ENCODE measurements at regions not wholly inside any gene's neighbourhood (a gene's known extent, or its start where the extent isn't known, plus 50 kb on each side); places are given as distances from the start of the nearest gene placed in this dataset.
"Not testable (repeated sequence)": the region's sequence is repeated elsewhere in the genome, so short reads cannot be mapped to it uniquely, and the experiment has no call there.

DNA sequence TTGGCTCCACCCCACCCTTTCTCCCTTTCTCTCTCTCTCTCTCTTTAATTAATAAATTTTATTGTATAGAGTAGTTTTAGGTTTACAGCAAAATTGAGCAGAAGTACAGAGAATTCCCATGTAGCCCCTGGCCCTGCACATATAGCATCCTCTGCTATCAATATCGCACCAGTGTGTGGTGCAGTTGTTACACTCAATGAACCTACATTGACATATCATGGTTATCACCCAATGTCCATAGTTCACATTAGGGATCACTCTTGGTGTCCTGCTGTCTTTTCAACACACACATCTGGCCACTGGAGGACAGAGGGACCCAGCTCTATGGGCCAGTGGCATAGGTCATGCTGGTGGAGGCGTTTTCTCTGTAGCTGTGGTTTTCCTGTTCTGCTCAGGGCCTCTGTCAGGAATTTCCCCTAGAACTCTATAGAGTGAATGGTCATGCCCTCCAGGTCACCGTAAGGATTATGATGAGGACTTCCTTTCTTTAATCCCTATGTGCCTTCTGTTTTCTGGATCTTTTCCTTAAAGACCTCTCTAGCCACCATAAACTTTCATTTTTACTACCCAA, 98.2 kb upstream of the NAV2 start:
- Mint-ChIP-seq H3K4me3 (no peak overlapping the region), H3K36me3 (ENCODE audit: low read depth) (no peaks in the 10 kb centered on the region), H3K4me1 (no peaks in the 10 kb centered on the region), H3K27ac (no peak overlapping the region), H3K27me3 (no peaks in the 10 kb centered on the region)
- no peaks in the 10 kb centered on the region for H3K9me3 ChIP-seq (ENCODE audit: control insufficient read depth, low read length, poor library complexity, severe bottlenecking)
- no peak for ATAC-seq
- DNase-seq: no peak

DNA sequence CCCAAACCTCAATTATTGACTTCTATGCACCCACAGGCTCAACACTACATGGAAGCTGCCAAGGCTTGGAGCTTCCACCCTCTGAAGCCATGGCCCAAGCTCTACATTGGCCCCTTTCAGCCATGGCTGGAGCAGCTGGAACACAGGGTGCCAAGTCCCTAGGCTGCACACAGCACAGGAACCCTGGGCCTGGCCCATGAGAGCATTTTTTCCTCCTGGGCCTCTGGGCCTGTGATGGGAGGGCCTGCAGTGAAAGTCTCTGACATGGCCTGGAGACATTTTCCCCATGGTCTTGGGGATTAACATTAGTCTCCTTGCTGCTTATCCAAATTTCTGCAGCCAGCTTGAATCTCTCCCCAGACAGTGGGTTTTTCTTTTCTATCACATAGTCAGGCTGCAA, 100.6 kb upstream of the NAV2 start:
- not testable (repeated sequence) for ATAC-seq; H3K27me3 Mint-ChIP-seq; H3K4me3 Mint-ChIP-seq; DNase-seq; H3K4me1 Mint-ChIP-seq; H3K27ac Mint-ChIP-seq; H3K36me3 Mint-ChIP-seq (ENCODE audit: low read depth); H3K9me3 ChIP-seq (ENCODE audit: control insufficient read depth, low read length, poor library complexity, severe bottlenecking)

DNA sequence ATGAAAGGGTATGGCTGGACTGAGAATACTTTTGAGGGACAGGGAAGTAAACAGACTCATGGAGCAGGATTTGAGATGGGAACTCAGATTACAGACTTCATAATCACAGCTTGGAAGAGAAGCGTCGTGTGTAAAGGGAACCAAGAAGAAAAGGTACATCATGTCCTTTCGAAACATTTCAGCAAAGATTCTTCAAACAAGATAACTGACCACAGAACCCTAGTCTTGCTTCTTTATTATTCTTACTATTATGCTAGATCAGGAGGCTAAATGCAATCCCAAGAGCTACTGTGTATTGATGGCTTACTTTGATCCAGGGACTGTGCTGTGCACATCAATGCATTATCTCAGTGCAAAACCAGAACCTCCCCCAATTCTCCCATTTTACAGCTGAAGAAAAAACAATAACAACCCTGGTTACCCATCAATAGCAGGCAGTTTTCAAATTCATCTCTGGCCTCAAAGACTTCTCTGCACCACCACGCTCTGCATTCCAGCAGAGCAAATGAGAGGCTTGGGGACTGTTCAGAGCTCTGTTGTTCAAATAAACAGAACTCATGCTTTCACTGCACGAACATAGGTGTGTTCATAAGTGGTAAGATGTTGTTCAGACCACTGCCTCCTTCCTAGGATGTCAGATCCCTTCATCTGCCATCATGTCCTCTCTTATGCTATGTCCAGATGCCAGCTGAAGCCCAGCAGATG, 104.8 kb upstream of the NAV2 start:
- peaks cover 12% of the 10 kb centered on the region for H3K27me3 Mint-ChIP-seq
- H3K27ac Mint-ChIP-seq: no peak overlapping the region

DNA sequence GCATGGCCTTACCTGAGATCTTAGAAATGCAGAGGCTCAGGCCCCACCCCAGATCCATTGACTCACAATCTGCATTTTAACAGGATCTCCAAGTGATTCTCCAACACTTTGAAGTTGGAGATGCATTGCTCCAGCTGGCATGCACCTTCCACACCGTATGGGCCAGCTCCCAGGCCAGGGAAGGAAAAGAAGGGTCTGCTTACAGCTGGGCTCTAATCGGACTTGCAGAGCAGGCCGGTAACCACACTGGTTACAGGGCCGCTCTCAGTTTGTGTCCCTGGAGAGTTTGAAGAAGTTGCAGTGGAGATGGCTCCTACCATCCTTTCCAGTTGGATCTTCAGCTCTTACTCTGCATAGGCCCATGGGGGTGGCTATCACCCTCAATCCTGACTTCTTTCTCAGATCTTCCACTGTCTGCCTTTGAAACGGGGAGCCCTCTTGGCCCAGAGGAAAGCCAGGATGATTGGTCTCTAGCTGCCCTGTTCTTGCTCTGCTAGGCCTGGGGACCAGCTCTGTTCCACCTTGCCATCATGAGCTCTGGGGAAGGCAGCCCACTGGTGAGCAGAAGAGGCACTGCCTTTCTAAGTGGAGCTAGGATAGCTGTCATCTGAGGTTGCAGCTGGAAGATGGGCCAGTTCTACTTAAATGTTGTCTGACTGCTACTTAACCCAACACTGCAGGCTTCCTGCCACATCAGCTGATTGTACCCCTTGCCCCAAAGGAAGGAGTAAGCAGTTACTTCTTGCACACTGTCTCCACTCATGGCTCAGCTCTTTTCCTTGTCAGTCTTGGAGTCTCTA, 105.6 kb upstream of the NAV2 start:
- no peaks in the 10 kb centered on the region for H3K4me1 Mint-ChIP-seq
- H3K27me3 Mint-ChIP-seq: peaks cover 18% of the 10 kb centered on the region
- H3K27ac Mint-ChIP-seq: no peak overlapping the region

More for the DNA sequence above, 104.8 kb upstream of the NAV2 start:
- no peak overlapping the region for H3K4me3 Mint-ChIP-seq
- no peak for DNase-seq
- ATAC-seq: no peak
- peaks cover under 1% of the 10 kb centered on the region for H3K36me3 Mint-ChIP-seq (ENCODE audit: low read depth)
- H3K4me1 Mint-ChIP-seq: no peaks in the 10 kb centered on the region
- no peaks in the 10 kb centered on the region for H3K9me3 ChIP-seq (ENCODE audit: control insufficient read depth, low read length, poor library complexity, severe bottlenecking)

DNA sequence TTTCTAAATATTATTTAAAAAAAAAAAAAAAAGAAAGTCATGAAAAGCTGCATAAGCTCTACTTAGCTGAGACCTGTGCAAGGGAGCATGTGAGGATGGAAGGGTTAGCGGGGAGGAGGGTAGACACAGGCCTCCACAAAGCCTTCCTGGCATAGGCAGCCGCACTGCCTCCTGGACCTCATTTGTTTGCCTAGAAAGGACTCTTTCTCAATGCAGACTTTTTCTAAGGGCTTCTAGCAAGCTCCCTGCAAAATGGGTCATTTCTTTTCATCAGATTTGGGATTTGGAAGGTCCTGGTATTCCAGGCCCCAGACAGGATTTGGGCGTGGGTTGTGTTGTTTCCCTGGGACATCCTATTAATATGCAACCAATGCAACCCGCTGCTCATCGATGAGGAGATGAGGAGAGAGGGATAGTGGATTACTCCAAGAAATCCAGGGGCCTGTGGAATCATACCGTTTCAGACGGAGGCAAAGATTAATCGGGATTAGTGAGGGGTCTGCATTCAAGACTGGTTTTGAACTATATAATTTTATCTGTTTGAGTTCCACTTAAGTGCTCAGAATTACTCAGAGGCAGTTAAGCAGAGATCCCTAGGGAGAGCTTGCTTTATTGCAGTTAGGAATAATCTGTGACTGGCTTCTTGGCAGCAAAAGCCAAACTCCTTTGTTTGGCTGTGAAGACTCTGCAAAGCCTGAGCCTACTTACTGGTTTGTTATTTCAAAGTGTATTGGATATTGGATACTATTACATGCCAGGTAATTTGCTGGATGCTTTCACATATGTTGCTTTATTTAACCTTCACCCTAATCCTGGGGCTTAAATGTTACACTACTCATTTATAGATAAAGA, 106.9 kb upstream of the NAV2 start:
- H3K27ac Mint-ChIP-seq: no peak overlapping the region
- H3K4me1 Mint-ChIP-seq: no peaks in the 10 kb centered on the region
- peaks cover 29% of the 10 kb centered on the region for H3K27me3 Mint-ChIP-seq
- H3K9me3 ChIP-seq (ENCODE audit: control insufficient read depth, low read length, poor library complexity, severe bottlenecking): no peaks in the 10 kb centered on the region
- ATAC-seq: no peak
- no peak overlapping the region for H3K4me3 Mint-ChIP-seq
- no peak for DNase-seq
- H3K36me3 Mint-ChIP-seq (ENCODE audit: low read depth): peaks cover 3% of the 10 kb centered on the region

More for the DNA sequence above, 105.6 kb upstream of the NAV2 start:
- Mint-ChIP-seq H3K36me3 (ENCODE audit: low read depth) (peaks cover 3% of the 10 kb centered on the region), H3K4me3 (no peak overlapping the region)
- no peaks in the 10 kb centered on the region for H3K9me3 ChIP-seq (ENCODE audit: control insufficient read depth, low read length, poor library complexity, severe bottlenecking)
- ATAC-seq: no peak
- DNase-seq: no peak

DNA sequence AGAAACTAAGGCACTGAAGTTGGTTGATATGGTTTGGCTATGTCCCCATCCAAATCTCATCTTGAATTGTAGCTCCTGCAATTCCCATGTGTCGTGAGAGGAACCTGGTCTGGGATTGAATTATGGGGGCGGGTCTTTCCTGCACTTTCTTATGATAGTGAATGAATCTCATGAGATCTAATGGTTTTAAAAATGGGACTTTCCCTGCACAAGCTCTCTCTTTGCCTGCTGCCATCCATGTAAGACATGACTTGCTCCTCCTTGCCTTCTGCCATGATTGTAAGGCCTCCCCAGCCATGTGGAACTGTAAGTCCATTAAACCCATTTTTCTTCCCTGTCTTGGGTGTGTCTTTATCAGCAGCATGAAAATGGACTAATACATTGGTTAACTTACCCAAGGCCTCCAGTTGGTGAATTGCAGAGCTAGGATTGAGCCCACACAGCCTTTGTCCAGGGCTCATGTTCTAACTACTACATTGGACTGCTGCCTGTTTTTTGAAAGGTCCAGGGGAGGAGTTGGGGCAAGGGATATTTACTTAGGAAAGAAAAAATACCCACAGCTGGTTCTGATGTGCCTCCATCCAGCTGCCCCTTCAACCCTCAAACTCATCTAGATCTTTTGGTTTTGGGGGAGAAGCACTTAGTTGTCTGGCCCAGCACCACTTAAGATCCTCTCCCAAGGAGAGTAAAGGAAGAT, 107.8 kb upstream of the NAV2 start:
- Mint-ChIP-seq H3K36me3 (ENCODE audit: low read depth) (peaks cover 3% of the 10 kb centered on the region), H3K4me3 (no peak overlapping the region), H3K27me3 (peaks cover 37% of the 10 kb centered on the region), H3K4me1 (no peaks in the 10 kb centered on the region), H3K27ac (no peak overlapping the region)
- no peaks in the 10 kb centered on the region for H3K9me3 ChIP-seq (ENCODE audit: control insufficient read depth, low read length, poor library complexity, severe bottlenecking)
- DNase-seq: no peak
- ATAC-seq: no peak

DNA sequence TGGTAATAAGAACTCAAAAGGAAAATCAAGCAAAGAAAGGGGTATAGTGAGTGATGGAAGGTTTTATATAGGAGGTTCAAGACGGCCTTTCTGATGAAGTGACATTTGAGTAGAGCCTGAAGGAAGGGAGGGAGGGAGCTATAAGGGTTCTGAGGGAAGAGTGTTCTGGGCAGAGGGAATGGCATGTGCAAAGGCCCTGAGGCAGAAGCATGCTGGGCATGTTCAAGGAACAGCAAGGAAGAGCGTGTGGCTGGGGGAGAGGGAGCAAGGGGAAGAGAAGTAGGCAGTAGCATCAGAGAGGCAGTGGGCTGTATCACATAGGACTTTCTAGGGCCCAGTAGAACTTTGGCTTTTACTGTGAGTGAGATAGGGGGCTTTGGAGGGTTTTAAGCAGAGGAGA, 108.9 kb upstream of the NAV2 start:
- Mint-ChIP-seq H3K27me3 (peaks cover 48% of the 10 kb centered on the region), H3K4me1 (no peaks in the 10 kb centered on the region), H3K4me3 (no peak overlapping the region), H3K27ac (no peak overlapping the region), H3K36me3 (ENCODE audit: low read depth) (peaks cover 3% of the 10 kb centered on the region)
- H3K9me3 ChIP-seq (ENCODE audit: control insufficient read depth, low read length, poor library complexity, severe bottlenecking): no peaks in the 10 kb centered on the region
- DNase-seq (no peak), ATAC-seq (no peak)

DNA sequence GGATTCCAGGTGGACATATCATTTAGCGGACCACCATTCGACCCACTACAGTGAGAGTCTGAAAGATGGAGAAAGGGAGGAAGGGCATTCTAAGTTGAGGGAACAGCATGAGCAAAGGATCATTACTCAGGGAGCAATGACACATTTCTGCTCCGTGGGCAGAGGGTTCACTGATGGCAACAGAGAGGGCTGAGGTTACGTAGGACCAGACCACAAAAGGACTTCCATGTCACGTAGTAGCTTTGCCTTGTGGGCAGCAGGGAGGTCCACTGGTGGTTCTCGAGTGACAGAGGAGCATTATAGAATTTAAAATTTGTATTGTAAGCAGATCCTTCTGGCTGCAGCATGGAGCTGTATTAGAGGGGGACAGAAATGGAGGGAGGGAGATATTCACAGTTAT, 109.7 kb upstream of the NAV2 start:
- DNase-seq: no peak
- Mint-ChIP-seq H3K4me3 (no peak overlapping the region), H3K27ac (no peak overlapping the region), H3K4me1 (no peaks in the 10 kb centered on the region), H3K27me3 (peaks cover 57% of the 10 kb centered on the region), H3K36me3 (ENCODE audit: low read depth) (peaks cover 3% of the 10 kb centered on the region)
- ATAC-seq: no peak
- H3K9me3 ChIP-seq (ENCODE audit: control insufficient read depth, low read length, poor library complexity, severe bottlenecking): no peaks in the 10 kb centered on the region

DNA sequence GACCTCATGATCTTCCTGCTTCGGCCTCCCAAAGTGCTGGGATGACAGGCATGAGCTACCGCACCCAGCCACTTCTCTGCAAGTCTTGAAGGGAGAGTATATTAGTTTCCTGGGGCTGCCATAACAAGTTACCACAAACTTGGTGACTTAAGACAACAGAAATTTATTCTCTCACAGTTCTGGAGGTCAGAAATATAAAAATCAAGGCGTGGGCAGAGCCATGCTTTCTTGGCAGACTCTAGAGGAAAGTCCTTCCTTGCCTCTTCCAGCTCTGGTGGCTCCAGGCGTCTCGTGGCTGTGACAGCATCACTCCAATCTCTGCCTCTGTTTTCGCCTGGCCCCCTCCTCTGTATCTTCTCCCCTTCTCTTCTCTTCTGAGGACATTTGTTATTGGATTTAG, 110.2 kb upstream of the NAV2 start:
- peaks cover 60% of the 10 kb centered on the region for H3K27me3 Mint-ChIP-seq
- no peak for ATAC-seq
- H3K4me1 Mint-ChIP-seq: no peaks in the 10 kb centered on the region
- H3K9me3 ChIP-seq (ENCODE audit: control insufficient read depth, low read length, poor library complexity, severe bottlenecking): no peaks in the 10 kb centered on the region
- H3K4me3 Mint-ChIP-seq: no peak overlapping the region
- H3K36me3 Mint-ChIP-seq (ENCODE audit: low read depth): peaks cover 3% of the 10 kb centered on the region
- DNase-seq: no peak
- no peak overlapping the region for H3K27ac Mint-ChIP-seq

DNA sequence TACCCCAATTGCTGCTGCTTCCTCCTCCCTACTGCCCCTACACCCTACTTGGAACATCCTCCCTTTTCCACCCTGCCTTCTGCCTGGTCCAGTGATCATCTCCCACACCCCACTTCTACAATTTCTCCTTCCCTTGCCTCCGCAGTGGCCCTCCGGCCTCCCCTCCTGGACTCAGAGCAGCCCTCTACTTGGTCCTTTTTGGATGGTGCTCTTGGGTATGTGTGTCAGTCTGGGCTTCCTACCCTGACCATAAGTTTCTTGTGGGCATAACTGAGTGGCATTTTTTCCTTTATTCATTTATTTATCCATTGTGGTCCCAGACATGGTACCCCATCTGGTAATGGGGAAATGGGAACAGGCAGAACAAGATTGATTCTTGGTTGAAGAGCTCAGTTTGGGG, 111.4 kb upstream of the NAV2 start:
- H3K9me3 ChIP-seq (ENCODE audit: control insufficient read depth, low read length, poor library complexity, severe bottlenecking): no peaks in the 10 kb centered on the region
- DNase-seq (no peak), ATAC-seq (no peak)
- peaks cover 3% of the 10 kb centered on the region for H3K36me3 Mint-ChIP-seq (ENCODE audit: low read depth)
- no peak overlapping the region for H3K27ac Mint-ChIP-seq
- no peaks in the 10 kb centered on the region for H3K4me1 Mint-ChIP-seq
- peak overlapping the region; percentile 13 for H3K4me3 Mint-ChIP-seq
- H3K27me3 Mint-ChIP-seq: peaks cover 64% of the 10 kb centered on the region

DNA sequence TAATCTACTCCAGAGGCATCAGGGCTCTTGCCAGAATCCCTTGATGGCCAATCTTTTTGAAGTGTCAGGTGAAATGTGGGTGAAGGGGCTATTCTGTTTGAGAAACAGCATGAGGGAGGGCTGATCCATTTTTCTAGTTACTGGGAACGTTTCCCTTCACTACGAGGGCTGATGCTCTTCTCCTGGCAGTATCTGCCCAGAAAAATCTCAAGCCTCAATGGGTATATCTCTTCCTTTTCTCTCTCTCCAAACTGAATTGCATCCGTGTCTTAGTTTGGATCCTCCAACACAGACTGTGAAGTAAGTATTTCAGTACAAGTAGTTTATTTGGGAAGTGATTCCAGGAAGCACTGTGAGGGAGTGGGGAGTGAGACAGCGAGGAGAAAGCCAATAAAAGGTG, 113.0 kb upstream of the NAV2 start:
- no peaks in the 10 kb centered on the region for H3K9me3 ChIP-seq (ENCODE audit: control insufficient read depth, low read length, poor library complexity, severe bottlenecking)
- Mint-ChIP-seq H3K4me3 (no peak overlapping the region), H3K27ac (no peak overlapping the region), H3K27me3 (peaks cover 68% of the 10 kb centered on the region), H3K36me3 (ENCODE audit: low read depth) (peaks cover 3% of the 10 kb centered on the region), H3K4me1 (no peaks in the 10 kb centered on the region)
- DNase-seq (no peak), ATAC-seq (no peak)

DNA sequence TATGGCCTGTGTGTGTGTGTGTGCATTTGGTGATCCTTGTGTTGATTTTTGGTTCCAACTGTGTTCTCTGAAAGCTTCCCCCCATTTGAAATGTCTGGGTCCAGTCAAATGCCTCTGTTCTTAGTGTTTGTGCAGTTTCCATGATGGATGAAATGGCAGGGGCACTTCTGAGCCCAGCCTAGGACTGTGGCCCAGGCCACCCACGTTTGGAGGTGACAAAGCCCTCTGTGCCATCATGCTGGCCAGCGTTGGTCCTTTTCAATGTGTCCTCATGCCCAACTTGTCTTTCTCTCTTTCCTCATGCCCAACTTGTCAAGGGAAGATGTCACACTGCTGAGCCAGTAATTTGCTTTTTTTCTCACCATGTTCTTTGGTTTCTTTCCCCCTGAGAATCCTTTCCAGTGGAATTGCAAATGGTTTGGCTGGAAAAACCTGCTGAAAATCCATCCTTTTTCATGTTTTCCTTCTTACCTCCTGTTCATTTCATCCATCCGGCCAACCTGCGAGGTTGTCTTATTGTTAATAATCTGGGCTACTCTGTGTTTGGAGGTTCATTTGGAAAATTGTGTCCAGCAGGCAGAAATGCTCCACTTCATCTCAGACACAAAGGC, 113.7 kb upstream of the NAV2 start:
- Mint-ChIP-seq H3K4me3 (no peak overlapping the region), H3K4me1 (no peaks in the 10 kb centered on the region), H3K27ac (no peak overlapping the region), H3K36me3 (ENCODE audit: low read depth) (peaks cover 3% of the 10 kb centered on the region), H3K27me3 (peaks cover 75% of the 10 kb centered on the region)
- H3K9me3 ChIP-seq (ENCODE audit: control insufficient read depth, low read length, poor library complexity, severe bottlenecking): no peaks in the 10 kb centered on the region
- DNase-seq (no peak), ATAC-seq (no peak)

Measured in T-helper 17 cell (primary cell).